Rectal smooth muscle tissue (tissue), 1 donor: ENCODE measurements at regions not wholly inside any gene's neighbourhood (a gene's known extent, or its start where the extent isn't known, plus 50 kb on each side); places are given as distances from the start of the nearest gene placed in this dataset.

Experiments used
- H3K27ac ChIP-seq: one replicate; pipeline ENCODE4 v1.7.0; 2013; ENCODE audit warnings: low read depth, low read length, inconsistent platforms
- H3K27me3 ChIP-seq: one replicate; pipeline ENCODE4 v1.7.0; 2013; ENCODE audit warnings: low read length; ENCODE audit not compliant: control insufficient read depth, insufficient read depth
- H3K36me3 ChIP-seq: one replicate; pipeline ENCODE4 v1.7.0; 2013; ENCODE audit warnings: low read length; ENCODE audit not compliant: control insufficient read depth, insufficient read depth
- H3K4me1 ChIP-seq: one replicate; pipeline ENCODE4 v1.7.0; 2013; ENCODE audit warnings: low read length; ENCODE audit not compliant: control insufficient read depth, insufficient read depth
- H3K4me3 ChIP-seq: one replicate; pipeline ENCODE4 v1.7.0; 2013; ENCODE audit warnings: low read length
- H3K9ac ChIP-seq: one replicate; pipeline ENCODE4 v1.7.0; 2013; ENCODE audit warnings: low read length

- H3K27me3 ChIP-seq, result no peaks in the 10 kb centered on the region
- no peaks in the 10 kb centered on the region for H3K36me3 ChIP-seq
- no peak overlapping the region for H3K4me3 ChIP-seq
- H3K9ac ChIP-seq, result no peak overlapping the region
- no peak overlapping the region for H3K27ac ChIP-seq
- no peaks in the 10 kb centered on the region for H3K4me1 ChIP-seq
Observed at GRCh38 chr19:30123611-30124010, 181.6 kb downstream of the URI1 start.

DNA sequence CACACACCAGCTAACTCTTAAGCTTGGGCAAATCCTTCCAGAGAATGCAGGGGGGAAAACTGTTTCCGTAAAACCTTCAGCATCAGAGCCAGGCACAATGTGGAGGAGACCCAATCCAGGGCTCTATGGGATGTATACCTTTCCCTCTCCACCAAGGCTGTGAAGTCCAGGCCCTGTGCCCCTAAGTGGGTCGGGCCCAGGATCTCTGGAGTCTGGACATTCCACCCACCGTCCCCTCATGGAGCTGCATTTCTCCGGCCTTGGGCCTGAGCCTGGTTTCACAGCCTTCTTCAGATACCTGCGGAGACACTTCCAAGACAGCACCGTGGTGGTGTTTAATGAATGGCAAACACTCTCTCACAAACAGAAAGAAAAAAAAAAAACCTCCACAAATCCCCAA is 186.2 kb downstream of the URI1 start:
- H3K4me3 ChIP-seq, result no peak overlapping the region
- no peak overlapping the region for H3K27ac ChIP-seq
- no peaks in the 10 kb centered on the region for H3K4me1 ChIP-seq
- H3K36me3 ChIP-seq, result no peaks in the 10 kb centered on the region
- H3K27me3 ChIP-seq, result no peaks in the 10 kb centered on the region
- H3K9ac ChIP-seq, result no peak overlapping the region

DNA sequence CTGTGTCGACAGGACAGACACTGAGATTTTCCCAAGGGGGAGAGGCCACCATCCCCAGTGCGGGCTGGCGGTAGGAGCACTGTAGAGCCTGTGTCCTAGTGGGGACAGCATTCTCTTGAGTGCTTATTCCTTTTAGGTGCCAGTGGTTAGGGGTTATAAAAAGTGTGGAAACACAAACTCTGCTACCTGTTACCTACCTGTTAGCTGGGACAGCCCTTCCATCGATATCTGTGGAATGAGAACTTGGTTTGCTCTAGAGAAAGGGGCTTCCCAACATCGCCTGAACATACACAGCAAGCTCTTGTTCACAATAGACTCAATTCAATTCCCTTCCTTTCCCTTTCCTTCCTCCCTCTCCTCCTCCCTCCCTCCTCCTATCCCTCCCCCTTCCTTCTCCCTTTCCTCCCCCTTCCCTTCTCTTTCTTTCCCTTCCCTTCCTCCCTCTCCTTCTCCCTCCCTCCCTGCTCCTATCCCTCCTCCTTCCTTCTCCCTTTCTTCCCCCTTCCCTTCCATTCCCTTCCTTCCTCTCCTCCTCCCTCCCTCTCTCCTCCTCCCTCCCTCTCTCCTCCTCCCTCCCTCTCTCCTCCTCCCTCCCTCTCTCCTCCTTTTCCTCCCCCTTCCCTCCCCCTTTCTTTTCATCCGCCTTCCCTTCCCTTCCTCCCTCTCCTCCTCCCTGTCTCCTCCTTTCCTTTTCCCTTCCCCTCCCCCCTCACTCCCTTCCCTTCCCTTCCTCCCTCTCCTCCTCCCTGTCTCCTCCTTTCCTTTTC is 188.5 kb downstream of the URI1 start:
- H3K4me3 ChIP-seq, result no peak overlapping the region

DNA sequence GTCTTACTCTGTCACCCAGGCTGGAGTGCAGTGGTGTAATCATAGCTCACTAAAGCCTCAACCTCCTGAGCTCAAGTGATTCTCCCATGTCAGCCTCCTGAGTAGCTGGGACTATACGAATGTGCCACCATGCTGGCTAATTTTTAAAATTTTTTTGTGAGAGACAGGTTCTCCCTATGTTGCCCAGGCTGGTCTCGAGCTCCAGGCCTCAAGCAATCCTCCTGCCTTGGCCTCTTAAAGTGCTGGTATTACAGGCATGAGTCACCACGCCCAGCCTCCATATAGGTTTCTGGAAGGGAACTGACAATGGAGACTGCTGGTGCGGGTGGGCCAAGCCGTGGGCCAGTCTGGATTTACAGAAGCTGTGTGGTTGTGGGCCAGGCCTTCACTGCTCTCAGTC is 189.2 kb downstream of the URI1 start:
- no peak overlapping the region for H3K4me3 ChIP-seq
- H3K36me3 ChIP-seq, result no peaks in the 10 kb centered on the region
- no peaks in the 10 kb centered on the region for H3K4me1 ChIP-seq
- no peak overlapping the region for H3K9ac ChIP-seq
- H3K27ac ChIP-seq, result no peak overlapping the region
- H3K27me3 ChIP-seq, result no peaks in the 10 kb centered on the region

More for the DNA sequence above, 188.5 kb downstream of the URI1 start:
- no peak overlapping the region for H3K27ac ChIP-seq
- no peaks in the 10 kb centered on the region for H3K27me3 ChIP-seq
- H3K4me1 ChIP-seq, result no peaks in the 10 kb centered on the region
- H3K36me3 ChIP-seq, result no peaks in the 10 kb centered on the region
- no peak overlapping the region for H3K9ac ChIP-seq

DNA sequence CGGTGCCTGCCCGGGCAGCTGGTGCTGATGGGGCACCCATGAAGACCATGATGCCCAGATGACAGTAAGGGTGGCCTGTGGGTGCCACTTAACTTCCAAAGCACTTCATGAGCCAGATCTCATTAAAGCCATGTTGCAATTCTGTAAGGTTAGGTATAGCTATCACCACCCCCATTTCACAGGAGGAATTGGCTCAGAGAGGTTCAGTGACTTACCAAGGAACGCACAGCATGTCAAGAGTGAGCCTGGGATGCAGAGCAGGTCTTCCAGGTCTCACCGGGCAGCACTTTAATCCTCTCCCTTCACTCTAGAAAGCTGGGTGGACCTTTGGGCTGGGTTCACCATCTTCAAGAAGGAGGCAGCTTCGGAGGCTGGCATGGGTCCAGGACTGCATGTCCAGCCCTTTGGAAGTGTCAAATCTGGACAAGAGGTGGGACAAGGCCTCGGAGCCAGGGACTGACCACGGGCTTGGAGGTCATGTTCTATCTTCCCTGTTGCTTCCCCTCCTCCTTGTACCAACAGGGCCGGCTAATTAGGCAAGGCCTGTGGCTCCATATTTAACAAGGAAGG is 189.8 kb downstream of the URI1 start:
- H3K4me3 ChIP-seq, result no peak overlapping the region
- H3K27me3 ChIP-seq, result no peaks in the 10 kb centered on the region
- H3K4me1 ChIP-seq, result no peaks in the 10 kb centered on the region
- H3K36me3 ChIP-seq, result no peaks in the 10 kb centered on the region
- H3K27ac ChIP-seq, result no peak overlapping the region
- no peak overlapping the region for H3K9ac ChIP-seq

DNA sequence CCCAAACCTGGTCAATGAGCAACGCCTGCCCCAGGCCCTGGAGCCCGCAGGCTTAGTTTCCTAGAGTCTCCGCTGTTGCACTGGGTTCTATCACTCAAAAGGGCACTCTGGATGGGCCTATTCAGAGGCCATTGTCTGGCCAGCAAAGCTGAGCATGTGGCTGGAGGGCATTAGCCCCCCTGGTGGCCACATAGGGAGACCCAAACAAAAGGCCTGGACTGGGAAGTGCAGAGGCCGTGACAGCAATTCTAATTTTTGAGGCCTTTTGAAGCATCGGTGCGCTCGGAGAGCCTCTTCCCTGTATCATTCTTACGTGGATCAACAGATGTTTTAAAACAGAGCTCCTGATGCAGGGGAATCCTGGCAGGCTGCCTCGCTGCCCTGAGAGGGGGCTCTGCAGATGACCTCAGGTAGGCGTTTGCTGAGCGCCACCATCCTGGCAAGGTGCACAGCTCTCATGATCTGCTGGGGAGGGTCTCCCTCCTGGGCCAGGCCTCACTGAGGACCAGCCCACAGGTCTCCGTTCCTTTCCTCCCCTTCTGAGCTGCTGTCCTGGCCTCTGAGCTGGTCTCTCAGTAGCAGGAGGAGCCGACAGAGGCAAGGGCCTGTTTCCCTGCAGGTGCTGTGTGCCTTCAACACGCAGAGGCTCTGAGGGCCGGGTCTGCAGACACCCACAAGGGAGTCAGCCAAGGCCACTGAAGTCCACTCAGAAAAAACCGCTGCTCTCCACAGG is 190.5 kb downstream of the URI1 start:
- Histone ChIP-seq H3K4me3 (no peak overlapping the region), H3K27me3 (no peaks in the 10 kb centered on the region), H3K9ac (no peak overlapping the region), H3K27ac (no peak overlapping the region), H3K36me3 (no peaks in the 10 kb centered on the region), H3K4me1 (no peaks in the 10 kb centered on the region)

DNA sequence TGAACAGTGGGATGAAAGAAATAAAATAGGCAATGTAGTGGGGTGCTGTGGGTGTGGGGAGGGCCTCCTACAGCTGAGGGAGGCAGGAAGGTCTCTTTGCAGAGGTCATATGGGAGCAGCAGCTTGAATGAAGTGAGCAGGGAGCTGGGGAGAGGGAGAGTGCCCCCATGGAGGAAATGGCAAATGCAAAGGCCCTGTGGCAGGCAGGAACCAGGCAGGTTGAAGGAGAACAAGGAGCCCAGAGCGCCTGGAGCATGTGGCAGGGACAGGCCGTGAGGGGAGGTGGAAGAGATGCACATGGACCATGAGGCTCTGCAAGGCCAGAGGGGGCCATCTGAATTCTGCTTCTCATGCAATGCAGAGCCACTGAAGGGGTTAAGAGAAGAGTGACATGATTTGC is 191.8 kb downstream of the URI1 start:
- no peaks in the 10 kb centered on the region for H3K27me3 ChIP-seq
- no peak overlapping the region for H3K27ac ChIP-seq
- H3K4me1 ChIP-seq, result no peaks in the 10 kb centered on the region
- H3K4me3 ChIP-seq, result no peak overlapping the region
- no peak overlapping the region for H3K9ac ChIP-seq
- H3K36me3 ChIP-seq, result no peaks in the 10 kb centered on the region

DNA sequence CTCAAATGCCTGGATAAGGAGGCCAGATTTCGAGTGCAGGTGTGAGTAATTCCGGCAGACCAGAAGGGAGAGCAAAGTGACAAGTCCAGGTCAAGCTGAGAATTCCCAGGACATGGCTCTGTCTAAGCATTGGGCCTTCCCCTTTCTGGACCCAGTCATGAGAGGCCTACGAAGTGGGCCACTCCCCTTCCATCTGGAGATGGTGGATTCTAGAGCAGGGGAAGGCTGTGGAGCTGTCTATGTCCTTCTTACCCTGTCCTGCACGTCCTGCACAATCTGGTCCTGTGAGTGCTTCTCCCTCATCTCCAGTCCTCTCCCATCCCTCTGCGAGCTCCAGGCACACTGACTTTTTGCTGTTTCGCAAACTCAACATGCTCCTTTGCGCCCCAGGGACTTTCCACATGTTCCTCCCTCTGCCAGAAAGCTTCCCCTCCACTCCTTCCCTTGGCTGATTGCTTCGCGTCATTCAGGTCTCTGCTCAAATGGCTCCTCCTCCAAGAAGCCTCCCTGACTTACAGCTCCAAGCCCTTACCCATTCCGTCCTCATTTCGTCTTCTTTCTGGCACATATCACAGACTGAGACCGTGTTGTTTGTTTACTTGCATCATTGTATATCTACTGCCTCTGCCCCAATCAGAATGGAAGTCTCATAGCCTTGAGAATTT is 193.2 kb downstream of the URI1 start:
- H3K9ac ChIP-seq, result no peak overlapping the region
- H3K27ac ChIP-seq, result no peak overlapping the region
- H3K27me3 ChIP-seq, result no peaks in the 10 kb centered on the region
- H3K36me3 ChIP-seq, result no peaks in the 10 kb centered on the region
- H3K4me1 ChIP-seq, result no peaks in the 10 kb centered on the region
- H3K4me3 ChIP-seq, result no peak overlapping the region

GRCh38 chr19:30135797-30136196 is 193.8 kb downstream of the URI1 start:
- Histone ChIP-seq H3K27me3 (no peaks in the 10 kb centered on the region), H3K36me3 (no peaks in the 10 kb centered on the region), H3K4me1 (no peaks in the 10 kb centered on the region), H3K4me3 (no peak overlapping the region), H3K9ac (no peak overlapping the region), H3K27ac (no peak overlapping the region)

- Histone ChIP-seq H3K9ac (no peak overlapping the region), H3K27ac (no peak overlapping the region), H3K4me1 (no peaks in the 10 kb centered on the region), H3K4me3 (no peak overlapping the region), H3K36me3 (no peaks in the 10 kb centered on the region), H3K27me3 (no peaks in the 10 kb centered on the region)
Observed at GRCh38 chr19:30136611-30137195, 194.7 kb downstream of the URI1 start.

DNA sequence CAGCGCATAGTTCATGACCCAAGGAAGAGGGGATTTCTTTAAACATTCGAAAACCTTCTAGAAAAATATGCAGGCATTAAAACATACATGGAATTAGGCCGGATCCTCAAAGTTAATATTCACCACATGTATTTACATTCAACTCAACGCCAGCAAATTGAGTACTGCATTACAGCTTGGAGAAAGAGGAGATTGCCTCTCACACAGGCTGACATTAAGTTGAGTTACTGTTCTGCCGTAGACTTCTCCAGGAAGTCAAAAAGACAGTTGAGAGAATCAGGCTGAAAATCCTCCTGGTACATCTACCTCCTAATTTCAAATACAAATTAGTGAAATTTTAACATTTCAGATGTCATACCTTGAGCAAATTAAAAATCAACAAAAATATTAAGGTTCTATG is 195.7 kb downstream of the URI1 start:
- Histone ChIP-seq H3K27me3 (no peaks in the 10 kb centered on the region), H3K4me1 (no peaks in the 10 kb centered on the region), H3K9ac (no peak overlapping the region), H3K4me3 (no peak overlapping the region), H3K36me3 (no peaks in the 10 kb centered on the region), H3K27ac (no peak overlapping the region)

GRCh38 chr19:30144242-30144758 is 202.3 kb downstream of the URI1 start:
- Histone ChIP-seq H3K9ac (no peak overlapping the region), H3K27ac (no peak overlapping the region), H3K4me1 (no peaks in the 10 kb centered on the region), H3K36me3 (no peaks in the 10 kb centered on the region), H3K27me3 (no peaks in the 10 kb centered on the region), H3K4me3 (no peak overlapping the region)
